CD8-positive, alpha-beta memory T cell (primary cell): ENCODE measurements at regions not wholly inside any gene's neighbourhood (a gene's known extent, or its start where the extent isn't known, plus 50 kb on each side); places are given as distances from the start of the nearest gene placed in this dataset.

ENCODE experiments used
- CTCF ChIA-PET: fragments of 350-600 bp; sonication (Branson Sonifier 250); formaldehyde crosslinking; loops from one replicate; lab custom pipeline; 2021; ENCODE audit warnings: antibody characterized with exemption; lab: Charles Lee
- POLR2A ChIA-PET: fragments of 350-600 bp; sonication (Branson Sonifier 250); formaldehyde crosslinking; loops from one replicate; lab custom pipeline; 2021; ENCODE audit warnings: antibody characterized with exemption; lab: Charles Lee
- DNase-seq, 5 donors: peaks; one replicate each; pipeline versions ENCODE4 v3.0.0 to v3.0.0-alpha.2; 2020 to 2022; ENCODE audit warnings: mixed read lengths in 1 of 5
- H3K27ac ChIP-seq: one replicate; pipeline ENCODE4 v1.7.0; 2013; ENCODE audit warnings: low read depth, mild to moderate bottlenecking, low read length, moderate library complexity
- H3K27me3 ChIP-seq: 2 replicates; pipeline ENCODE4 v1.7.0; 2013; ENCODE audit warnings: low read length, mild to moderate bottlenecking; ENCODE audit not compliant: insufficient read depth, poor library complexity, severe bottlenecking
- H3K36me3 ChIP-seq: 2 replicates; pipeline ENCODE4 v1.7.0; 2013; ENCODE audit warnings: mild to moderate bottlenecking, low read length, moderate library complexity; ENCODE audit not compliant: insufficient read depth
- H3K4me1 ChIP-seq: 2 replicates; pipeline ENCODE4 v1.7.0; 2013; ENCODE audit warnings: mild to moderate bottlenecking, low read length, moderate library complexity; ENCODE audit not compliant: insufficient read depth
- H3K4me3 ChIP-seq: 2 replicates; pipeline ENCODE4 v1.7.0; 2013; ENCODE audit warnings: mild to moderate bottlenecking, low read length
- H3K9me3 ChIP-seq: 2 replicates; pipeline ENCODE4 v1.7.0; 2013; ENCODE audit warnings: mild to moderate bottlenecking, low read length
- H3K27ac Mint-ChIP-seq, 8 donors: one replicate each; pipeline ENCODE4 v1.8.0; 2020 to 2021; ENCODE audit warnings: mixed read lengths in 8 of 8, mild to moderate bottlenecking in 6 of 8, inconsistent platforms in 3 of 8, moderate library complexity in 3 of 8
- H3K27me3 Mint-ChIP-seq, 2 donors: one replicate each; pipeline ENCODE4 v1.8.0; 2020 to 2021; ENCODE audit warnings: mixed read lengths in 2 of 2, mild to moderate bottlenecking in 1 of 2, moderate library complexity in 1 of 2
- H3K36me3 Mint-ChIP-seq, 3 donors: one replicate each; pipeline ENCODE4 v1.8.0; 2020 to 2021; ENCODE audit warnings: mixed read lengths in 3 of 3, inconsistent platforms in 1 of 3, mild to moderate bottlenecking in 1 of 3
- H3K4me1 Mint-ChIP-seq, 3 donors: one replicate each; pipeline ENCODE4 v1.8.0; 2020 to 2021; ENCODE audit warnings: mixed read lengths in 3 of 3, inconsistent platforms in 1 of 3, mild to moderate bottlenecking in 1 of 3
- H3K4me3 Mint-ChIP-seq, 7 donors: one replicate each; pipeline ENCODE4 v1.8.0; 2020 to 2021; ENCODE audit warnings: mixed read lengths in 7 of 7, mild to moderate bottlenecking in 6 of 7, moderate library complexity in 4 of 7, inconsistent platforms in 2 of 7
- H3K9me3 Mint-ChIP-seq, 5 donors: one replicate each; pipeline ENCODE4 v1.8.0; 2020 to 2022; ENCODE audit warnings: mixed read lengths in 5 of 5, mild to moderate bottlenecking in 3 of 5, moderate library complexity in 2 of 5, inconsistent platforms in 1 of 5

DNA sequence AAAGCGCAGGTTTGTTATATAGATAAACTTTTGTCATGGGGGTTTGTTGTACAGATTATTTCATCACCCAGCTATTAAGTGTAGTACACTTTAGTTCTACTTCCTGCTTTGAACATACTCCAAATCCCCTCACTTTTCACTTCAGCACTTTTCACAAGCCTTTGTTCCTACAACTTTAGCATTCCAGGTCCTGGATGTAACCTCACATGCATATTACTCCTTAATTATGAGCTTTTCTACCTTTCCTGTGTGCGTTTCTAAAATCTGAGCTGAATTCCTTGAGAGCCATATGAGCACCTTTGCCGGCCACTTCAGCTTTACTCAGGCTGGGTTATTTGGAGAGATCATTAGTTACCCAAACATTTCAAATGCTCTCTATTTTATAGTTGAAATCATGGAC, 179.2 kb upstream of the TNFAIP3 start:
- Mint-ChIP-seq H3K4me1 (peaks cover 0 to 9% (median 0%) of the 10 kb centered on the region in 3 donors), H3K27ac (no peak overlapping the region), H3K27me3 (peaks cover under 1 to 3% of the 10 kb centered on the region in 2 donors), H3K4me3 (no peak overlapping the region), H3K9me3 (peaks cover 0 to 3% (median 0%) of the 10 kb centered on the region in 5 donors), H3K36me3 (peaks cover 0 to 5% (median 0%) of the 10 kb centered on the region in 3 donors)
- H3K9me3 ChIP-seq: no peaks in the 10 kb centered on the region
- H3K27ac ChIP-seq: no peak overlapping the region
- ChIA-PET CTCF (interaction anchor here (1.0 kb wide), 1 partner anchor 24 kb away, joined by 3 read pairs; no protein-coding TSS in a partner anchor), POLR2A (no interaction called here)
- no peak overlapping the region for H3K4me3 ChIP-seq
- H3K36me3 ChIP-seq: no peaks in the 10 kb centered on the region
- DNase-seq: no peak
- H3K27me3 ChIP-seq: no peaks in the 10 kb centered on the region
- no peaks in the 10 kb centered on the region for H3K4me1 ChIP-seq

GRCh38 chr6:137688230-137688971, 178.7 kb upstream of the TNFAIP3 start:
- Mint-ChIP-seq H3K9me3 (no peaks in the 10 kb centered on the region), H3K4me3 (no peak overlapping the region), H3K36me3 (peaks cover 0 to 5% (median 0%) of the 10 kb centered on the region in 3 donors), H3K4me1 (peaks cover 0 to 9% (median 0%) of the 10 kb centered on the region in 3 donors), H3K27me3 (peaks cover 1 to 3% of the 10 kb centered on the region in 2 donors), H3K27ac (no peak overlapping the region)
- no peak for DNase-seq
- CTCF ChIA-PET: interaction anchor here (1.0 kb wide), 1 partner anchor 25 kb away, joined by 3 read pairs; no protein-coding TSS in a partner anchor
- Histone ChIP-seq H3K36me3 (no peaks in the 10 kb centered on the region), H3K4me3 (no peak overlapping the region), H3K9me3 (no peaks in the 10 kb centered on the region), H3K27ac (no peak overlapping the region), H3K27me3 (no peaks in the 10 kb centered on the region), H3K4me1 (no peaks in the 10 kb centered on the region)
- POLR2A ChIA-PET: no interaction called here

DNA sequence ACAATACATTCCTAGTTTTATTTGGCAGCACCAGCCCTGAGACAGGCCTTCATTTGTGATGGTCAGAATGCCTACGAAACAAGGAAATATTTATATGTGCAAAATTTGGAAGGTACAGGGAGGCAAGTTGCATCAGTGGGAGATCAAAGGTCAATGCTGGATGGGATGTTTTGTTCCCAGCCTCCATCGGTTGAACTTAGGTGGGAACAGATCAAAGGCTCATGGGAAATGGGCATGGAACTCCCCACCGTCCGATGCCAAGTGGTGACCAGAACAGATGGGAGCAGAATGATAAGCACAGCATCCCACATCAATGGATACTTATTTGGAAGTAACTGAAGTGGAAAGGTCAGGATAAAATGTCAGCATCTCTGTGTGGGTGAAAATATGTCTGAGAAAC, 177.7 kb upstream of the TNFAIP3 start:
- peaks cover 0 to 5% (median 0%) of the 10 kb centered on the region in 3 donors for H3K36me3 Mint-ChIP-seq
- no peak for DNase-seq
- Histone ChIP-seq H3K27ac (no peak overlapping the region), H3K27me3 (no peaks in the 10 kb centered on the region), H3K4me3 (no peak overlapping the region), H3K36me3 (no peaks in the 10 kb centered on the region), H3K9me3 (no peaks in the 10 kb centered on the region), H3K4me1 (no peaks in the 10 kb centered on the region)
- ChIA-PET CTCF (no interaction called here), POLR2A (no interaction called here)
- peaks cover 0 to 7% (median 0%) of the 10 kb centered on the region in 3 donors for H3K4me1 Mint-ChIP-seq
- H3K27ac Mint-ChIP-seq: no peak overlapping the region
- peaks cover 1 to 3% of the 10 kb centered on the region in 2 donors for H3K27me3 Mint-ChIP-seq
- H3K4me3 Mint-ChIP-seq: no peak overlapping the region
- H3K9me3 Mint-ChIP-seq: no peaks in the 10 kb centered on the region

GRCh38 chr6:137690034-137690433, 177.0 kb upstream of the TNFAIP3 start:
- H3K27ac Mint-ChIP-seq: no peak overlapping the region
- Histone ChIP-seq H3K27ac (no peak overlapping the region), H3K4me1 (no peaks in the 10 kb centered on the region), H3K36me3 (no peaks in the 10 kb centered on the region), H3K9me3 (no peaks in the 10 kb centered on the region), H3K4me3 (no peak overlapping the region), H3K27me3 (no peaks in the 10 kb centered on the region)
- H3K36me3 Mint-ChIP-seq: peaks cover 0 to 5% (median 0%) of the 10 kb centered on the region in 3 donors
- no peak overlapping the region for H3K4me3 Mint-ChIP-seq
- peaks cover 0 to under 1% (median 0%) of the 10 kb centered on the region in 3 donors for H3K4me1 Mint-ChIP-seq
- CTCF ChIA-PET: no interaction called here
- H3K27me3 Mint-ChIP-seq: peaks cover 1 to 6% of the 10 kb centered on the region in 2 donors
- no peaks in the 10 kb centered on the region for H3K9me3 Mint-ChIP-seq
- no peak for DNase-seq
- POLR2A ChIA-PET: no interaction called here

- Mint-ChIP-seq H3K4me3 (no peak overlapping the region), H3K27ac (no peak overlapping the region), H3K4me1 (no peaks in the 10 kb centered on the region), H3K9me3 (no peaks in the 10 kb centered on the region), H3K27me3 (peaks cover 1 to 12% of the 10 kb centered on the region in 2 donors), H3K36me3 (peaks cover 0 to 5% (median 0%) of the 10 kb centered on the region in 3 donors)
- Histone ChIP-seq H3K4me1 (no peaks in the 10 kb centered on the region), H3K27me3 (no peaks in the 10 kb centered on the region), H3K27ac (no peak overlapping the region), H3K9me3 (no peaks in the 10 kb centered on the region), H3K4me3 (no peak overlapping the region), H3K36me3 (no peaks in the 10 kb centered on the region)
- no peak for DNase-seq
- POLR2A ChIA-PET: no interaction called here
- CTCF ChIA-PET: no interaction called here
These were observed 176.3 kb upstream of the TNFAIP3 start for GRCh38 chr6:137690721-137691120.

- peaks cover 0 to 15% of the 10 kb centered on the region in 2 donors for H3K27me3 Mint-ChIP-seq
- Histone ChIP-seq H3K9me3 (no peaks in the 10 kb centered on the region), H3K27me3 (no peaks in the 10 kb centered on the region), H3K36me3 (no peaks in the 10 kb centered on the region), H3K4me3 (no peak overlapping the region), H3K4me1 (no peaks in the 10 kb centered on the region), H3K27ac (no peak overlapping the region)
- no peaks in the 10 kb centered on the region for H3K9me3 Mint-ChIP-seq
- peaks cover 0 to 5% (median 0%) of the 10 kb centered on the region in 3 donors for H3K36me3 Mint-ChIP-seq
- no peak overlapping the region for H3K4me3 Mint-ChIP-seq
- no peaks in the 10 kb centered on the region for H3K4me1 Mint-ChIP-seq
- no peak for DNase-seq
- no peak overlapping the region for H3K27ac Mint-ChIP-seq
- ChIA-PET CTCF (interaction anchor here (1.4 kb wide), 1 partner anchor 12 kb away, joined by 5 read pairs; no protein-coding TSS in a partner anchor), POLR2A (no interaction called here)
These were observed 174.8 kb upstream of the TNFAIP3 start for GRCh38 chr6:137692308-137692707.

- CTCF ChIA-PET: interaction anchor here (1.4 kb wide), 1 partner anchor 12 kb away, joined by 5 read pairs; no protein-coding TSS in a partner anchor
These were observed 174.3 kb upstream of the TNFAIP3 start for GRCh38 chr6:137692806-137693205.

GRCh38 chr6:137693711-137694110, 173.3 kb upstream of the TNFAIP3 start:
- Histone ChIP-seq H3K27me3 (no peaks in the 10 kb centered on the region), H3K27ac (no peak overlapping the region), H3K4me1 (peaks cover 5% of the 10 kb centered on the region), H3K9me3 (no peaks in the 10 kb centered on the region), H3K4me3 (no peak overlapping the region), H3K36me3 (no peaks in the 10 kb centered on the region)
- Mint-ChIP-seq H3K27ac (no peak overlapping the region), H3K4me1 (peaks cover 4 to 6% (median 5%) of the 10 kb centered on the region in 3 donors), H3K27me3 (peaks cover 0 to 15% of the 10 kb centered on the region in 2 donors), H3K36me3 (peaks cover 0 to 5% (median 0%) of the 10 kb centered on the region in 3 donors), H3K4me3 (no peak overlapping the region), H3K9me3 (no peaks in the 10 kb centered on the region)
- POLR2A ChIA-PET: no interaction called here
- DNase-seq: no peak
- CTCF ChIA-PET: interaction anchor here (0.7 to 1.4 kb wide), 4 partner anchors 11 to 373 kb away, joined by 3 to 5 read pairs (median 3); no protein-coding TSS in a partner anchor

More at GRCh38 chr6:137692806-137693205, 174.3 kb upstream of the TNFAIP3 start:
- DNase-seq: no peak
- Mint-ChIP-seq H3K27me3 (peaks cover 0 to 15% of the 10 kb centered on the region in 2 donors), H3K4me3 (no peak overlapping the region), H3K9me3 (no peaks in the 10 kb centered on the region), H3K4me1 (no peaks in the 10 kb centered on the region), H3K27ac (no peak overlapping the region), H3K36me3 (peaks cover 0 to 5% (median 0%) of the 10 kb centered on the region in 3 donors)
- Histone ChIP-seq H3K27ac (no peak overlapping the region), H3K4me3 (no peak overlapping the region), H3K36me3 (no peaks in the 10 kb centered on the region), H3K9me3 (no peaks in the 10 kb centered on the region), H3K27me3 (no peaks in the 10 kb centered on the region), H3K4me1 (no peaks in the 10 kb centered on the region)
- POLR2A ChIA-PET: no interaction called here
